Adrenal gland (tissue), 5 donors: ENCODE measurements at regions not wholly inside any gene's neighbourhood (a gene's known extent, or its start where the extent isn't known, plus 50 kb on each side); places are given as distances from the start of the nearest gene placed in this dataset.

Experiments used
- CTCF ChIP-seq, 6 experiments: fragments of 450-650 bp in 4 of 6; fragments of 200-600 bp in 2 of 6; sonication (generic) in 1 of 6; IDR thresholded peaks; 1 replicate in 5 of 6; 2 replicates in 1 of 6; pipeline versions ENCODE4 v1.5.1 to v1.8.0; 2016 to 2021; ENCODE audit warnings: antibody characterized with exemption in 6 of 6, mild to moderate bottlenecking in 2 of 6, moderate library complexity in 1 of 6
- POLR2A ChIP-seq, 2 donors: fragments of 450-650 bp; IDR thresholded peaks; one replicate each; pipeline ENCODE4 v1.6.1; 2017; ENCODE audit warnings: antibody characterized with exemption in 2 of 2, mild to moderate bottlenecking in 2 of 2, moderate library complexity in 1 of 2
- donor health status: DM: no; HTN: no; CAD: no.

- no peak for TF ChIP-seq CTCF (IDR thresholded peaks at IDR 0.05)
- TF ChIP-seq POLR2A (IDR thresholded peaks at IDR 0.05) = no peak
Measured at GRCh38 chr4:38470735-38471262, 193.2 kb upstream of the KLF3 start.
